Caco-2 (cell line): ENCODE measurements at regions not wholly inside any gene's neighbourhood (a gene's known extent, or its start where the extent isn't known, plus 50 kb on each side); places are given as distances from the start of the nearest gene placed in this dataset.

Experiments
- BruUV-seq: library from RNA; stranded (reverse); fragments of 400-500 nt; replicated peaks from 2 replicates; lab custom pipeline; 2021; lab: Mats Ljungman, UMichigan
- CTCF ChIA-PET: fragments of 300-600 bp; sonication (Branson Sonifier 250); formaldehyde crosslinking; loops from one replicate; lab custom pipeline; 2022; ENCODE audit warnings: antibody characterized with exemption; lab: Charles Lee
- POLR2A ChIA-PET: fragments of 300-600 bp; sonication (Branson Sonifier 250); formaldehyde crosslinking; loops from one replicate; lab custom pipeline; 2022; ENCODE audit warnings: antibody characterized with exemption; lab: Charles Lee
- DNase-seq, 2 experiments: peaks; one replicate each; pipeline versions ENCODE4 v3.0.0 to v3.0.0-alpha.2; 2020 to 2022
- H3K27me3 ChIP-seq: replicated peaks from 2 replicates; pipeline ENCODE4 v1.6.0; 2011; ENCODE audit warnings: low read length; ENCODE audit not compliant: control insufficient read depth, insufficient read depth
- H3K36me3 ChIP-seq: 2 replicates; pipeline ENCODE4 v1.5.1; 2011; ENCODE audit warnings: low read length; ENCODE audit not compliant: control insufficient read depth, insufficient read depth
- H3K4me1 ChIP-seq: fragments of 250-450 bp; sonication (Bioruptor Pico); 2 replicates; pipeline ENCODE4 v1.5.1; 2020; ENCODE audit warnings: mild to moderate bottlenecking
- H3K4me3 ChIP-seq: 2 replicates; pipeline ENCODE4 v1.5.1; 2011; ENCODE audit warnings: low read depth, mild to moderate bottlenecking, control low read depth, low read length
- H3K9me3 ChIP-seq: fragments of 250-450 bp; sonication (Bioruptor Pico); 2 replicates; pipeline ENCODE4 v1.5.1; 2020; ENCODE audit warnings: mild to moderate bottlenecking, moderate library complexity
- H3K27ac Mint-ChIP-seq: one replicate; pipeline ENCODE4 v1.8.0; 2022; ENCODE audit warnings: mixed read lengths; ENCODE audit not compliant: unreplicated experiment
- H3K27me3 Mint-ChIP-seq: one replicate; pipeline ENCODE4 v1.8.0; 2022; ENCODE audit warnings: mixed read lengths; ENCODE audit not compliant: insufficient read depth, unreplicated experiment
- H3K36me3 Mint-ChIP-seq: one replicate; pipeline ENCODE4 v1.8.0; 2022; ENCODE audit warnings: mild to moderate bottlenecking, mixed read lengths; ENCODE audit not compliant: insufficient read depth, unreplicated experiment
- H3K4me1 Mint-ChIP-seq: one replicate; pipeline ENCODE4 v1.8.0; 2022; ENCODE audit warnings: low read depth, mixed read lengths; ENCODE audit not compliant: unreplicated experiment
- H3K4me3 Mint-ChIP-seq: one replicate; pipeline ENCODE4 v1.8.0; 2022; ENCODE audit warnings: mild to moderate bottlenecking, moderate library complexity, mixed read lengths; ENCODE audit not compliant: unreplicated experiment
- H3K9me3 Mint-ChIP-seq: one replicate; pipeline ENCODE4 v1.8.0; 2022; ENCODE audit warnings: mixed read lengths; ENCODE audit not compliant: unreplicated experiment
- CTCF ChIP-seq, 2 experiments: fragments of 200-600 bp in 1 of 2; IDR thresholded peaks; 1 replicate in 1 of 2; 2 replicates in 1 of 2; pipeline versions ENCODE4 v1.5.1 to v1.8.0; 2011 to 2022; ENCODE audit warnings: antibody characterized with exemption in 1 of 2, control low read depth in 1 of 2, inconsistent platforms in 1 of 2, low read depth in 1 of 2, low read length in 1 of 2, mild to moderate bottlenecking in 1 of 2, moderate library complexity in 1 of 2; ENCODE audit not compliant: insufficient read depth in 1 of 2, severe bottlenecking in 1 of 2, unreplicated experiment in 1 of 2
- intact Hi-C: fragments of 100-400 bp; cut with micrococcal nuclease; formaldehyde crosslinking; loops from one replicate; pipeline ENCODE4 v1.10.0; 2022; ENCODE audit not compliant: unreplicated experiment

DNA sequence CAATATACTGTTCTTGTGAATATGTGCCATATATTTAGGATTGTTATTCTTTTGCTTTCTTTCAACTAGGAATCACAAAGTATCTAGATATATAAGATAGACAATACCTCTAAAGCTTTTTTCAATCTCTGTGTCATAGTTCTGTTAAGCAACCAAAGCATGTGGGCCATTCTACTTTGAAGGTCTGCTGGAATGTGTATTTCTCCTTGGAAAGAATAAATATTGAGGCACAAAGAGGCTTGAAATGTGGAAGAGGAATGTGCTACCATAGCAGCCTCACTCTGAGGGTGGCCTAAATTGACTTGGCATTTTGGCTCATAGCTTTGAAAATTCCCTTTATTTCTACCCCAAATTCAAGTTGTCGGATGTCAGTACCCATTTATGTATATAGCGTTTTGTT, 488.5 kb upstream of the MAN1A1 start:
- Histone ChIP-seq H3K27me3 (no peaks in the 10 kb centered on the region), H3K4me3 (no peak overlapping the region), H3K4me1 (peaks cover 10% of the 10 kb centered on the region; the same call in 1 of the 2 replicates), H3K9me3 (no peaks in the 10 kb centered on the region), H3K36me3 (no peaks in the 10 kb centered on the region)
- Mint-ChIP-seq H3K4me3 (no peak overlapping the region), H3K36me3 (no peaks in the 10 kb centered on the region), H3K9me3 (no peaks in the 10 kb centered on the region), H3K27ac (no peak overlapping the region), H3K4me1 (no peaks in the 10 kb centered on the region), H3K27me3 (no peaks in the 10 kb centered on the region)
- no TSS peak for BruUV-seq
- CTCF ChIA-PET, result no interaction called here
- no peak for DNase-seq
- intact Hi-C loops, result no loop called here
- TF ChIP-seq CTCF (IDR thresholded peaks at IDR 0.05; ENCODE audit: insufficient read depth in 1 of 2, low read depth in 1 of 2, low read length in 1 of 2, severe bottlenecking in 1 of 2, unreplicated experiment in 1 of 2), result no peak
- POLR2A ChIA-PET, result no interaction called here

DNA sequence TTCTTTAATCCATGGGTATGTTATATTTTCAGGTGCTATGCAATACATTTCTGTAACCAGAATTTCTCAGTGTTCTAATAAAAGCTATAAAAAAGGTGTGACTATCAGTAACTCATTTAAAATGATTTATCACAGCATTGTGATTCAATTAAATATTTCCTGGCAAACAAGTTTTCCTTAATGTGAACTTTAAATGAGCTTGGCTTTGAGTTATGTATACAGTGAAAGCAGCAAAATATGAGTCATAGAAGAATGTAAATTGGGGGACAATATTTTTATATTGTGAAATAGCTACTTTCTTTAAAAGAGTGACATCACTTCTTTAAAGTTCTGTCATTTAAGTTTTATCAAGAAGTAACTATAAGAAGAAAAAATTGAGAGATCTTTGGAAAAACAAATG, 484.9 kb upstream of the MAN1A1 start:
- Mint-ChIP-seq H3K27me3 (no peaks in the 10 kb centered on the region), H3K4me1 (peaks cover 3% of the 10 kb centered on the region), H3K9me3 (no peaks in the 10 kb centered on the region), H3K27ac (no peak overlapping the region), H3K4me3 (no peak overlapping the region), H3K36me3 (no peaks in the 10 kb centered on the region)
- intact Hi-C loops, result no loop called here
- Histone ChIP-seq H3K4me3 (no peak overlapping the region), H3K36me3 (no peaks in the 10 kb centered on the region), H3K9me3 (no peaks in the 10 kb centered on the region), H3K4me1 (peaks cover 10% of the 10 kb centered on the region; the same call in 1 of the 2 replicates), H3K27me3 (no peaks in the 10 kb centered on the region)
- ChIA-PET POLR2A (no interaction called here), CTCF (no interaction called here)
- no peak for TF ChIP-seq CTCF (IDR thresholded peaks at IDR 0.05; ENCODE audit: insufficient read depth in 1 of 2, low read depth in 1 of 2, low read length in 1 of 2, severe bottlenecking in 1 of 2, unreplicated experiment in 1 of 2)
- no TSS peak for BruUV-seq
- DNase-seq, result no peak

GRCh38 chr6:119832411-119832810, 482.9 kb upstream of the MAN1A1 start:
- H3K36me3 Mint-ChIP-seq, result no peaks in the 10 kb centered on the region
- Histone ChIP-seq H3K4me3 (no peak overlapping the region), H3K9me3 (no peaks in the 10 kb centered on the region), H3K4me1 (peaks cover 10% of the 10 kb centered on the region; the same call in 1 of the 2 replicates), H3K36me3 (no peaks in the 10 kb centered on the region), H3K27me3 (no peaks in the 10 kb centered on the region)
- intact Hi-C loops, result no loop called here
- no peak overlapping the region for H3K4me3 Mint-ChIP-seq
- H3K9me3 Mint-ChIP-seq, result no peaks in the 10 kb centered on the region
- ChIA-PET POLR2A (no interaction called here), CTCF (no interaction called here)
- peaks cover 6% of the 10 kb centered on the region for H3K4me1 Mint-ChIP-seq
- no peak overlapping the region for H3K27ac Mint-ChIP-seq
- no peaks in the 10 kb centered on the region for H3K27me3 Mint-ChIP-seq
- TF ChIP-seq CTCF (IDR thresholded peaks at IDR 0.05; ENCODE audit: insufficient read depth in 1 of 2, low read depth in 1 of 2, low read length in 1 of 2, severe bottlenecking in 1 of 2, unreplicated experiment in 1 of 2), result no peak
- no TSS peak for BruUV-seq
- DNase-seq, result no peak
